Fibroblast of peridontal ligament (primary cell): ENCODE measurements at regions not wholly inside any gene's neighbourhood (a gene's known extent, or its start where the extent isn't known, plus 50 kb on each side); places are given as distances from the start of the nearest gene placed in this dataset.

Experiments used
- DNase-seq: peaks from one replicate; pipeline ENCODE4 v3.0.0-alpha.2; 2010; ENCODE audit errors: extremely low read depth

- no peak for DNase-seq
Measured at GRCh38 chr9:93900971-93901861, 53.9 kb downstream of the BARX1 start.

GRCh38 chr9:93900436-93900819 lies 54.7 kb downstream of the BARX1 start:
- DNase-seq = no peak

- no peak for DNase-seq
Measured at GRCh38 chr9:93899609-93900435, 55.3 kb downstream of the BARX1 start.

GRCh38 chr9:93898502-93899426 lies 56.4 kb downstream of the BARX1 start:
- no peak for DNase-seq

- DNase-seq = no peak
Measured at GRCh38 chr9:93898026-93898425, 57.1 kb downstream of the BARX1 start.

GRCh38 chr9:93897075-93897970 lies 57.8 kb downstream of the BARX1 start:
- DNase-seq = no peak

- DNase-seq = no peak
Measured at GRCh38 chr9:93896496-93897033, 58.6 kb downstream of the BARX1 start.

- no peak for DNase-seq
Measured at GRCh38 chr9:93896093-93896492, 59.1 kb downstream of the BARX1 start.

- DNase-seq = no peak
Measured at GRCh38 chr9:93895535-93895934, 59.6 kb downstream of the BARX1 start.

GRCh38 chr9:93894691-93895079 lies 60.5 kb downstream of the BARX1 start:
- no peak for DNase-seq

GRCh38 chr9:93893899-93894690 lies 61.1 kb downstream of the BARX1 start:
- DNase-seq = no peak

GRCh38 chr9:93893194-93893593 lies 62.0 kb downstream of the BARX1 start:
- no peak for DNase-seq

- no peak for DNase-seq
Measured at GRCh38 chr9:93892748-93893147, 62.4 kb downstream of the BARX1 start.

GRCh38 chr9:93891549-93892310 lies 63.4 kb downstream of the BARX1 start:
- DNase-seq = no peak

GRCh38 chr9:93891050-93891449 lies 64.1 kb downstream of the BARX1 start:
- no peak for DNase-seq

GRCh38 chr9:93890436-93890935 lies 64.7 kb downstream of the BARX1 start:
- DNase-seq = no peak

- DNase-seq = no peak
Measured at GRCh38 chr9:93886911-93887310, 68.2 kb downstream of the BARX1 start.

- DNase-seq = no peak
Measured at GRCh38 chr9:93884808-93885207, 70.3 kb downstream of the BARX1 start.
